ENCODE measurements at regions not wholly inside any gene's neighbourhood (a gene's known extent, or its start where the extent isn't known, plus 50 kb on each side); places are given as distances from the start of the nearest gene placed in this dataset.

GRCh38 chr18:29104227-29104626, 927.3 kb upstream of the CDH2 start:
- TF ChIP-seq CTCF (IDR thresholded peaks at IDR 0.05): no peak

DNA sequence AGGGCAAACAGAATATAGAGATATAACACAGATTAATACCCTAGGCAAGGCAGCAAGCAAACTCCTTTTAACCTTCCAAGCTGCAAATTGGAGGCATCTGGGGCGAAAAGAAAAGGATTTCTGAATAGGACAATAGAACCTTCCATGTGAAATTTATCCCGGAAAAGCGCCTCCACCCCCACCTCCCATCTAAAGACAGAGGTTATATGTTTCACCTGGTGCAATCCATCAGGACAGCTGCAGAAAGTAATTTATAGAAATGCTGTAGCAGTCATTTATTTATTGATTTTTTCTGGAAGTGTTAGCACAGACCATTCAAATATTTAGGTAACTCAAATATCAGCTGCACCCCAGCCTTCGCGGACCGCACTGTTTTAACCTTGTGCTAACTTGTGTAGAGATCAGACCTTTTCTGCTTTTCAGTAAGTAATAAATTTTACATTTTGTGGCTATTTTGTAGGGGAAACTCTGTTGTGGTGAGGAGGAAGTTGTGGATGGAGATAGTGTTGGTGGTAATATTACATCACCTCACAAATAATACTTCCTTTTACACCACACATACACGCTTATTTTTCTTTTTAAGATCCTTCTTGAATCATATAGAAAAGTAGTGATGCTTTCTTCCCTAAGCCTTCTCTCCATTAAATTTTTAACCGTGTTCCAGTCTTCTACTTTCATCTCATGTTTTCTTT, 919.3 kb upstream of the CDH2 start:
- TF ChIP-seq CTCF (IDR thresholded peaks at IDR 0.05): no peak

GRCh38 chr18:29087616-29088246, 910.8 kb upstream of the CDH2 start:
- TF ChIP-seq CTCF (IDR thresholded peaks at IDR 0.05): no peak

GRCh38 chr18:29084120-29084519, 907.2 kb upstream of the CDH2 start:
- no peak for TF ChIP-seq CTCF (IDR thresholded peaks at IDR 0.05)

DNA sequence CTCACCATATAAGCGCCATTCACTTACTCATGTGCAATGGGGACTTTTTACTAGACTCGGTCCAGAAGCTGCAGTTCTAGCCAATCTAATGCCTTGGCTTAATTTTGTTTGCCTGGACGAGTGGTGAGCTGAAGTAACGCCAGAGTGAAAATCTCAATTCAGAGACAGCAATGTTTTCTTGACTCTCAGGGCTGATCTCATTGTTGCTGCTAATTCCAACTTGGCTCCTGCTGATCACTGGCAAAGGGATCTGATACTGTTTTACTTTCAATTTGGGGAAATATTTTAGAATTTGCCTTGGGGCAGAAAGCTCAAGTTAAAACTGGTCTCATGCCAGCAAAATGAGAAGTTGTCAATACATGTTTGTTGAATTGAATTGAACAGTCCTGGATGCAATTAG, 906.6 kb upstream of the CDH2 start:
- no peak for TF ChIP-seq CTCF (IDR thresholded peaks at IDR 0.05)

- no peak for TF ChIP-seq CTCF (IDR thresholded peaks at IDR 0.05)
Measured at GRCh38 chr18:29080946-29081345, 904.0 kb upstream of the CDH2 start.

DNA sequence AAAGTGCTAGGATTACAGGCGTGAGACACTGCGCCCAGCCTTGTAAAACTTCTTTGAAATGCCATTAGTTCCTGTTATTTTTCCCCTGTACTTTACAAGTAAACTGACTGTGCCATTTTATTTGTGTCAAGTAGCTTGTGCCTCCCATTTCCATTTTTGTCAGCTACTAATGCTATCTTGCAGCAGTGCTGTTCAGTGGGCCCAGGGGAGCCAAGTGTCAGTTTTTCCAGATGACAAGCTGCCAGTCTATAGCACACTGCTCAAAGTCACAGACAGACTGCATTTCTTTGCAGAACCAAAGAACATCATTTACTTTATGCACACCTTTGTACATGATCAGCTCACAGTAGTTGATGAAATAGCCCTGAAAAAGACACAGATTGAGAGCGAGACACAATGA, 901.3 kb upstream of the CDH2 start:
- TF ChIP-seq CTCF (IDR thresholded peaks at IDR 0.05): no peak
